Myocyte (in vitro differentiated cells): ENCODE measurements at regions not wholly inside any gene's neighbourhood (a gene's known extent, or its start where the extent isn't known, plus 50 kb on each side); places are given as distances from the start of the nearest gene placed in this dataset.
A peak's percentile ranks its signal among the peaks of the same experiment; 100 is the strongest.
"Not testable (repeated sequence)": the region's sequence is repeated elsewhere in the genome, so short reads cannot be mapped to it uniquely, and the experiment has no call there.

Experiments used
- DNase-seq: peaks from one replicate; pipeline ENCODE4 v3.0.0-alpha.2; 2012; ENCODE audit warnings: low read depth

GRCh38 chr5:21613971-21614488 is 1239.1 kb downstream of the CDH12 start:
- DNase-seq: no peak

GRCh38 chr5:21603796-21604195 is 1249.3 kb downstream of the CDH12 start:
- no peak for DNase-seq

- no peak for DNase-seq
Observed at GRCh38 chr5:21594566-21594965, 1258.6 kb downstream of the CDH12 start.

GRCh38 chr5:21593261-21593660 is 1259.9 kb downstream of the CDH12 start:
- DNase-seq: no peak

GRCh38 chr5:21581508-21581907 is 1271.6 kb downstream of the CDH12 start:
- DNase-seq: no peak

- DNase-seq: no peak
Observed at GRCh38 chr5:21574961-21575360, 1278.2 kb downstream of the CDH12 start.

GRCh38 chr5:21574438-21574837 is 1278.7 kb downstream of the CDH12 start:
- DNase-seq: no peak

GRCh38 chr5:21573416-21574314 is 1279.5 kb downstream of the CDH12 start:
- DNase-seq: no peak

- DNase-seq: not testable (repeated sequence)
Observed at GRCh38 chr5:21571196-21571595, 1281.9 kb downstream of the CDH12 start.

GRCh38 chr5:21559109-21559508 is 1294.0 kb downstream of the CDH12 start:
- not testable (repeated sequence) for DNase-seq

GRCh38 chr5:21552263-21552662 is 1300.9 kb downstream of the CDH12 start:
- not testable (repeated sequence) for DNase-seq

GRCh38 chr5:21550916-21551315 is 1302.2 kb downstream of the CDH12 start:
- DNase-seq: not testable (repeated sequence)

- not testable (repeated sequence) for DNase-seq
Observed at GRCh38 chr5:21547656-21548055, 1305.5 kb downstream of the CDH12 start.

- peak; percentile 1 for DNase-seq
Observed at GRCh38 chr5:21535114-21535513, 1318.0 kb downstream of the CDH12 start.

- not testable (repeated sequence) for DNase-seq
Observed at GRCh38 chr5:21521157-21521556, 1332.0 kb downstream of the CDH12 start.

- not testable (repeated sequence) for DNase-seq
Observed at GRCh38 chr5:21496926-21497325, 1356.2 kb downstream of the CDH12 start.

GRCh38 chr5:21496056-21496455 is 1357.1 kb downstream of the CDH12 start:
- DNase-seq: not testable (repeated sequence)

- DNase-seq: not testable (repeated sequence)
Observed at GRCh38 chr5:21495235-21495634, 1357.9 kb downstream of the CDH12 start.

- DNase-seq: not testable (repeated sequence)
Observed at GRCh38 chr5:21494033-21494432, 1359.1 kb downstream of the CDH12 start.

- DNase-seq: not testable (repeated sequence)
Observed at GRCh38 chr5:21491182-21491581, 1362.0 kb downstream of the CDH12 start.

- not testable (repeated sequence) for DNase-seq
Observed at GRCh38 chr5:21488828-21489227, 1364.3 kb downstream of the CDH12 start.

- not testable (repeated sequence) for DNase-seq
Observed at GRCh38 chr5:21485458-21486000, 1367.6 kb downstream of the CDH12 start.
